H9 (cell line): ENCODE measurements at regions not wholly inside any gene's neighbourhood (a gene's known extent, or its start where the extent isn't known, plus 50 kb on each side); places are given as distances from the start of the nearest gene placed in this dataset.
"Not testable (repeated sequence)": the region's sequence is repeated elsewhere in the genome, so short reads cannot be mapped to it uniquely, and the experiment has no call there.

Experiments
- DNase-seq: peaks from one replicate; pipeline ENCODE4 v3.0.0-alpha.2; 2017
- H2AFZ ChIP-seq: one replicate; pipeline ENCODE4 v1.6.1; 2013; ENCODE audit warnings: mild to moderate bottlenecking, low read length, control low read depth, moderate library complexity
- H2AK5ac ChIP-seq: 2 replicates; pipeline ENCODE4 v1.6.1; 2013; ENCODE audit warnings: low read length, control low read depth, mixed read lengths; ENCODE audit not compliant: insufficient read length
- H2BK120ac ChIP-seq: one replicate; pipeline ENCODE4 v1.6.1; 2013; ENCODE audit warnings: low read depth, mild to moderate bottlenecking, low read length, control low read depth, inconsistent platforms; ENCODE audit not compliant: poor library complexity, severe bottlenecking
- H2BK12ac ChIP-seq: 2 replicates; pipeline ENCODE4 v1.6.1; 2013; ENCODE audit warnings: low read length, control low read depth, mixed read lengths, low read depth; ENCODE audit not compliant: insufficient read length
- H2BK15ac ChIP-seq: 2 replicates; pipeline ENCODE4 v1.6.1; 2013; ENCODE audit warnings: low read depth, low read length, control low read depth
- H2BK20ac ChIP-seq: one replicate; pipeline ENCODE4 v1.6.1; 2013; ENCODE audit warnings: low read depth, mild to moderate bottlenecking, low read length, control low read depth, inconsistent platforms; ENCODE audit not compliant: poor library complexity, severe bottlenecking
- H2BK5ac ChIP-seq: 2 replicates; pipeline ENCODE4 v1.6.1; 2013; ENCODE audit warnings: low read length, control low read depth, mixed read lengths; ENCODE audit not compliant: insufficient read length
- H3K14ac ChIP-seq: 2 replicates; pipeline ENCODE4 v1.6.1; 2013; ENCODE audit warnings: low read length, control low read depth; ENCODE audit not compliant: insufficient read depth
- H3K18ac ChIP-seq: 2 replicates; pipeline ENCODE4 v1.6.1; 2013; ENCODE audit warnings: low read depth, mild to moderate bottlenecking, mixed read lengths, low read length, control low read depth; ENCODE audit not compliant: insufficient read length
- H3K23ac ChIP-seq: 2 replicates; pipeline ENCODE4 v1.6.1; 2013; ENCODE audit warnings: low read length, control low read depth, mixed read lengths, low read depth; ENCODE audit not compliant: insufficient read length
- H3K23me2 ChIP-seq: 2 replicates; pipeline ENCODE4 v1.6.1; 2013; ENCODE audit warnings: low read depth, mild to moderate bottlenecking, mixed read lengths, low read length, control low read depth; ENCODE audit not compliant: insufficient read length, poor library complexity, severe bottlenecking
- H3K27ac ChIP-seq: 2 replicates; pipeline ENCODE4 v1.5.1; 2013; ENCODE audit warnings: low read length, control low read depth, mixed read lengths, low read depth; ENCODE audit not compliant: insufficient read length
- H3K27me3 ChIP-seq: 2 replicates; pipeline ENCODE4 v1.6.1; 2013; ENCODE audit warnings: low read length, control low read depth, inconsistent platforms; ENCODE audit not compliant: insufficient read depth
- H3K4ac ChIP-seq: 2 replicates; pipeline ENCODE4 v1.6.1; 2013; ENCODE audit warnings: low read depth, mild to moderate bottlenecking, control low read depth, inconsistent platforms, low read length, moderate library complexity
- H3K4me1 ChIP-seq: 2 replicates; pipeline ENCODE4 v1.6.1; 2013; ENCODE audit warnings: low read length, control low read depth, inconsistent platforms; ENCODE audit not compliant: insufficient read depth
- H3K4me2 ChIP-seq: 2 replicates; pipeline ENCODE4 v1.6.1; 2013; ENCODE audit warnings: low read length, control low read depth, mixed read lengths; ENCODE audit not compliant: insufficient read length, insufficient read depth
- H3K56ac ChIP-seq: 2 replicates; pipeline ENCODE4 v1.6.1; 2013; ENCODE audit warnings: low read depth, mild to moderate bottlenecking, mixed read lengths, low read length, control low read depth; ENCODE audit not compliant: insufficient read length
- H3K79me1 ChIP-seq: 2 replicates; pipeline ENCODE4 v1.6.1; 2013; ENCODE audit warnings: low read depth, mild to moderate bottlenecking, moderate library complexity, low read length, control low read depth, inconsistent platforms; ENCODE audit not compliant: insufficient read depth, poor library complexity, severe bottlenecking
- H3K79me2 ChIP-seq: 2 replicates; pipeline ENCODE4 v1.6.1; 2013; ENCODE audit warnings: low read length, control low read depth, inconsistent platforms; ENCODE audit not compliant: insufficient read depth
- H3K9ac ChIP-seq: 2 replicates; pipeline ENCODE4 v1.6.1; 2013; ENCODE audit warnings: low read length, control low read depth, mixed read lengths; ENCODE audit not compliant: insufficient read length; ENCODE audit errors: extremely low read depth
- H3K9me3 ChIP-seq: one replicate; pipeline ENCODE4 v1.6.1; 2013; ENCODE audit warnings: low read depth, low read length, inconsistent platforms; ENCODE audit not compliant: control insufficient read depth
- H3T11ph ChIP-seq: one replicate; pipeline ENCODE4 v1.6.1; 2013; ENCODE audit warnings: mild to moderate bottlenecking, low read length, control low read depth, inconsistent platforms
- H4K20me1 ChIP-seq: one replicate; pipeline ENCODE4 v1.6.1; 2013; ENCODE audit not compliant: control insufficient read depth, insufficient read length, insufficient read depth
- H4K5ac ChIP-seq: 2 replicates; pipeline ENCODE4 v1.6.1; 2013; ENCODE audit warnings: low read depth, mild to moderate bottlenecking, mixed read lengths, low read length, control low read depth; ENCODE audit not compliant: insufficient read length
- H4K8ac ChIP-seq: replicated peaks from 2 replicates; pipeline ENCODE4 v1.6.1; 2013; ENCODE audit warnings: low read length, control low read depth, mixed read lengths, low read depth; ENCODE audit not compliant: insufficient read length
- H4K91ac ChIP-seq: 2 replicates; pipeline ENCODE4 v1.6.1; 2013; ENCODE audit warnings: low read depth, mild to moderate bottlenecking, moderate library complexity, mixed read lengths, low read length, control low read depth; ENCODE audit not compliant: insufficient read length
- H3K27ac Mint-ChIP-seq, 3 experiments: 2 replicates in 2 of 3; 3 replicates in 1 of 3; pipeline ENCODE4 v1.8.0; 2020 to 2021; ENCODE audit warnings: mixed read lengths in 3 of 3, mild to moderate bottlenecking in 1 of 3, moderate library complexity in 1 of 3
- H3K27me3 Mint-ChIP-seq: 2 replicates; pipeline ENCODE4 v1.8.0; 2021; ENCODE audit warnings: low read depth, mild to moderate bottlenecking, moderate library complexity, mixed read lengths
- H3K36me3 Mint-ChIP-seq, 3 experiments: 2 replicates in 2 of 3; 3 replicates in 1 of 3; pipeline ENCODE4 v1.8.0; 2020 to 2021; ENCODE audit warnings: low read depth in 3 of 3, mixed read lengths in 3 of 3; ENCODE audit not compliant: insufficient read depth in 1 of 3
- H3K4me1 Mint-ChIP-seq, 2 experiments: 2 replicates each; pipeline ENCODE4 v1.8.0; 2020; ENCODE audit warnings: mixed read lengths in 2 of 2
- H3K4me3 Mint-ChIP-seq, 2 experiments: 2 replicates in 1 of 2; 3 replicates in 1 of 2; pipeline ENCODE4 v1.8.0; 2020 to 2021; ENCODE audit warnings: mild to moderate bottlenecking in 2 of 2, mixed read lengths in 2 of 2, moderate library complexity in 1 of 2
- H3K9me3 Mint-ChIP-seq, 2 experiments: 2 replicates in 1 of 2; 3 replicates in 1 of 2; pipeline ENCODE4 v1.8.0; 2020; ENCODE audit warnings: mild to moderate bottlenecking in 2 of 2, mixed read lengths in 2 of 2, moderate library complexity in 1 of 2
- CTCF ChIP-seq: fragments of 200-600 bp; sonication (generic); conservative IDR thresholded peaks from 3 replicates; pipeline ENCODE4 v1.8.0; 2021; ENCODE audit warnings: antibody characterized with exemption, mild to moderate bottlenecking
- WGBS: extraction: QIAGEN DNeasy Blood & Tissue Kit; methylation state at CpG from one replicate; pipeline ENCODE4 v1.1.7; 2013; ENCODE audit warnings: missing lambda C conversion rate, low lambda C conversion rate, mixed read lengths; ENCODE audit not compliant: insufficient read length; ENCODE audit errors: extremely low coverage; 5-methylcytosine and 5-hydroxymethylcytosine counted together

DNA sequence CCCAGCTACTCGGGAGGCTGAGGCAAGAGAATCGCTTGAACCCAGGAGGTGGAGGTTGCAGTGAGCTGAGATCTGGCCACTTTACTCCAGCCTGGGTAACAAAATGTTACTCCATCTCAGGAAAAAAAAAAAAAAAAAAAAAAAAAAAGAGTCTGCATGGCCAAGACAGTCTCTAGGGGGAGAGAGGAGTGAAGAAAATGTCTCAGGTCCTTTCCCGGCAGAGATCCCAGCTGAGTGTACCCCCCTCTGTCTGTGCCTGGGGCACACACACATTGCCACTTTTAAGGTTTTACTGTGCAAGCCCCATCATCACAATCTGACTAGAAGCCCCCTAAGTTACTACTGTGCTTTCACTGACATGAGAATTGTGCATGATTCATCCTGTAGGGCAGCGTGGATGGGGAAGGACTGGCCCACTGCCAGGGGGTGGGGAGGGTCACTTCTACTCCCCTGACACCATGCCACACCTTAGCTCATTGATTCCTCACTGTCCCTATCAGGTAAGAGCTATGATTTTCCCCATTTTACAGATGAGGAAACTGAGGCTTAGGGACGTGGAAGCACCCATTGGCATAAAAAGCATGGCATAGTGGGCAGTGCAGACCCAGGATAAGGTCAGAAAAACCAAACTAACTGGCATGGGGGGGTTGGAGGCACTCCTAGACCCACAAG, 102.3 kb upstream of the LARP1 start:
- no peak; the same call in 1 of the 3 replicates for TF ChIP-seq CTCF
- H4K91ac ChIP-seq, result no peak overlapping the region
- no peaks in the 10 kb centered on the region for H3K9me3 ChIP-seq
- Mint-ChIP-seq H3K4me1 (peaks cover 9 to 15% of the 10 kb centered on the region in 2 experiments), H3K36me3 (peaks cover 0 to under 1% (median 0%) of the 10 kb centered on the region in 3 experiments; a peak in 1 of 7 replicates), H3K9me3 (no peaks in the 10 kb centered on the region), H3K4me3 (no peak overlapping the region), H3K27me3 (no peaks in the 10 kb centered on the region), H3K27ac (no peak overlapping the region)
- H3K23ac ChIP-seq, result no peak overlapping the region
- H3K4me1 ChIP-seq, result no peaks in the 10 kb centered on the region; the same call in 1 of the 2 replicates
- H3T11ph ChIP-seq, result no peak overlapping the region
- no peak overlapping the region; the same call in 1 of the 2 replicates for H3K14ac ChIP-seq
- no peak overlapping the region for H4K5ac ChIP-seq
- no peak overlapping the region for H2AK5ac ChIP-seq
- H3K4ac ChIP-seq, result no peak overlapping the region
- no peak overlapping the region for H3K4me2 ChIP-seq
- no peaks in the 10 kb centered on the region for H3K23me2 ChIP-seq
- H3K27me3 ChIP-seq, result no peaks in the 10 kb centered on the region
- H2BK5ac ChIP-seq, result no peak overlapping the region
- no peak for DNase-seq
- no peak overlapping the region for H2BK120ac ChIP-seq
- no CpG with 5 or more reads among the region's 5 CpGs for WGBS
- no peak overlapping the region for H2BK12ac ChIP-seq
- no peak overlapping the region for H3K9ac ChIP-seq
- no peak overlapping the region for H4K8ac ChIP-seq
- H2BK15ac ChIP-seq, result no peak overlapping the region
- no peak overlapping the region for H3K18ac ChIP-seq
- H3K79me2 ChIP-seq, result no peaks in the 10 kb centered on the region
- no peak overlapping the region for H2AFZ ChIP-seq
- no peak overlapping the region for H3K56ac ChIP-seq
- no peak overlapping the region for H3K27ac ChIP-seq
- H2BK20ac ChIP-seq, result no peak overlapping the region
- no peaks in the 10 kb centered on the region for H4K20me1 ChIP-seq
- no peaks in the 10 kb centered on the region for H3K79me1 ChIP-seq

GRCh38 chr5:154651795-154652194, 103.4 kb upstream of the LARP1 start:
- H3K23ac ChIP-seq, DNase-seq, H3K4me1 ChIP-seq, H3K79me2 ChIP-seq, H3K56ac ChIP-seq, H2BK5ac ChIP-seq, H3K27me3 ChIP-seq, H2BK15ac ChIP-seq, H4K91ac ChIP-seq, H3T11ph ChIP-seq, H2BK20ac ChIP-seq, H3K4ac ChIP-seq, H3K9me3 Mint-ChIP-seq, H2AK5ac ChIP-seq, H2AFZ ChIP-seq, H2BK12ac ChIP-seq, H3K36me3 Mint-ChIP-seq, H4K5ac ChIP-seq, H3K18ac ChIP-seq, H3K79me1 ChIP-seq, H3K27ac ChIP-seq, H3K9me3 ChIP-seq, H4K20me1 ChIP-seq, H3K27ac Mint-ChIP-seq, H3K4me2 ChIP-seq, H3K23me2 ChIP-seq, H4K8ac ChIP-seq, H3K14ac ChIP-seq, H3K9ac ChIP-seq, H2BK120ac ChIP-seq, H3K27me3 Mint-ChIP-seq, H3K4me3 Mint-ChIP-seq: not testable (repeated sequence)
- no CpG with 5 or more reads among the region's 5 CpGs for WGBS
- H3K4me1 Mint-ChIP-seq, result peaks cover 15 to 20% of the 10 kb centered on the region in 2 experiments
